ENCODE measurements at regions not wholly inside any gene's neighbourhood (a gene's known extent, or its start where the extent isn't known, plus 50 kb on each side); places are given as distances from the start of the nearest gene placed in this dataset.

- no TSS peak for BruUV-seq (replicated peaks)
- intact Hi-C loops (cut with micrococcal nuclease) (no loop called here), in situ Hi-C loops (cut with MboI) (no loop called here)
- CTCF ChIA-PET (ENCODE audit: low intra/inter-chr PET ratio), result no interaction called here
- Histone ChIP-seq H3K27ac (ENCODE audit: extremely low read depth, low read depth, low read length) (no peak overlapping the region), H3K27me3 (ENCODE audit: control insufficient read depth in 2 of 2, insufficient read depth in 2 of 2, low read length in 2 of 2) (peaks cover 34 to 54% of the 10 kb centered on the region in 2 experiments), H3K9ac (ENCODE audit: insufficient read depth in 1 of 2, low read depth in 2 of 2, low read length in 2 of 2) (no peak overlapping the region), H3K9me1 (ENCODE audit: control insufficient read depth, insufficient read depth, low read length) (no peaks in the 10 kb centered on the region), H4K20me1 (replicated peaks; ENCODE audit: control insufficient read depth, insufficient read depth, low read length) (no peaks in the 10 kb centered on the region; the same call in 1 of the 2 replicates), H3K36me3 (ENCODE audit: control insufficient read depth, insufficient read depth, low read length) (no peaks in the 10 kb centered on the region), H3K4me2 (ENCODE audit: insufficient read depth, low read length) (no peak overlapping the region), H3K4me1 (replicated peaks in 1 of 2; ENCODE audit: control insufficient read depth in 2 of 2, insufficient read depth in 2 of 2, low read length in 2 of 2) (no peaks in the 10 kb centered on the region; a peak in 1 of 5 replicates), H3K79me2 (ENCODE audit: control insufficient read depth, insufficient read depth, low read length) (no peaks in the 10 kb centered on the region), H2AFZ (ENCODE audit: low read depth, low read length) (no peak overlapping the region), H3K4me3 (no peak overlapping the region), H3K9me3 (replicated peaks; ENCODE audit: control insufficient read depth, insufficient read depth, low read depth, low read length) (no peaks in the 10 kb centered on the region)
- TF ChIP-seq RAD21 (CRISPR knock-in tag; conservative IDR thresholded peaks at IDR 0.05 in 1 of 2, IDR thresholded peaks at IDR 0.05 in 1 of 2), result no peak
- no peak for TF ChIP-seq ZNF57 (CRISPR knock-in tag; IDR thresholded peaks at IDR 0.05)
- ATAC-seq (no peak), DNase-seq (ENCODE audit: extremely low read depth in 1 of 4, low spot score in 3 of 4) (no peak), FAIRE-seq (no peak)
- 0% methylated on average over 3 of the region's 3 CpGs for WGBS (ENCODE audit: insufficient coverage, low coverage, missing lambda C conversion rate)
- POLR2A ChIA-PET, result interaction anchor here (0.6 to 1.2 kb wide), 4 partner anchors 9 to 80 kb away, joined by 3 to 7 read pairs (median 4); no protein-coding TSS in a partner anchor
Observed at GRCh38 chr6:40759264-40759663, 172.1 kb upstream of the LRFN2 start.

- no peak for DNase-seq (ENCODE audit: extremely low read depth in 1 of 4, low spot score in 3 of 4)
- no peak for FAIRE-seq
- H3K4me1 ChIP-seq (replicated peaks in 1 of 2; ENCODE audit: control insufficient read depth in 2 of 2, insufficient read depth in 2 of 2, low read length in 2 of 2), result no peaks in the 10 kb centered on the region; a peak in 1 of 5 replicates
- ChIA-PET CTCF (ENCODE audit: low intra/inter-chr PET ratio) (no interaction called here), POLR2A (interaction anchor here (0.8 kb wide), 1 partner anchor 139 kb away, joined by 3 read pairs; no protein-coding TSS in a partner anchor)
- in situ Hi-C loops (cut with MboI) (no loop called here), intact Hi-C loops (cut with micrococcal nuclease) (no loop called here)
- no peak overlapping the region for H3K4me2 ChIP-seq (ENCODE audit: insufficient read depth, low read length)
- no peak overlapping the region for H3K9ac ChIP-seq (ENCODE audit: insufficient read depth in 1 of 2, low read depth in 2 of 2, low read length in 2 of 2)
- TF ChIP-seq NFE2 (IDR thresholded peaks at IDR 0.05; ENCODE audit: low read depth) (no peak), ZNF785 (CRISPR knock-in tag; IDR thresholded peaks at IDR 0.05) (no peak), SIRT6 (IDR thresholded peaks at IDR 0.05; ENCODE audit: low read depth, low read length) (no peak), ATF6 (CRISPR knock-in tag; IDR thresholded peaks at IDR 0.05) (no peak), ARNT (IDR thresholded peaks at IDR 0.05) (no peak), SPI1 (IDR thresholded peaks at IDR 0.05; ENCODE audit: borderline replicate concordance, low read depth, low read length) (no peak), POLR2AphosphoS2 (IDR thresholded peaks at IDR 0.05; ENCODE audit: low read length) (no peak), ZNF408 (CRISPR knock-in tag; IDR thresholded peaks at IDR 0.05; ENCODE audit: low read depth) (no peak), ZNF282 (CRISPR knock-in tag; IDR thresholded peaks at IDR 0.05) (no peak), MCM7 (IDR thresholded peaks at IDR 0.05) (no peak), DLX4 (CRISPR knock-in tag; IDR thresholded peaks at IDR 0.05) (no peak), MAFG (tag; conservative IDR thresholded peaks at IDR 0.05) (no peak), NELFE (IDR thresholded peaks at IDR 0.05; ENCODE audit: insufficient read depth, insufficient read length) (no peak)
- H3K9me3 ChIP-seq (replicated peaks; ENCODE audit: control insufficient read depth, insufficient read depth, low read depth, low read length), result no peaks in the 10 kb centered on the region
- H3K36me3 ChIP-seq (ENCODE audit: control insufficient read depth, insufficient read depth, low read length), result no peaks in the 10 kb centered on the region
- H2AFZ ChIP-seq (ENCODE audit: low read depth, low read length), result no peak overlapping the region
- 0% methylated on average over 8 of the region's 8 CpGs for WGBS (ENCODE audit: insufficient coverage, low coverage, missing lambda C conversion rate)
- no peaks in the 10 kb centered on the region for H3K9me1 ChIP-seq (ENCODE audit: control insufficient read depth, insufficient read depth, low read length)
- no peak overlapping the region for H3K27ac ChIP-seq (ENCODE audit: extremely low read depth, low read depth, low read length)
- no TSS peak for BruUV-seq (replicated peaks)
- H3K79me2 ChIP-seq (ENCODE audit: control insufficient read depth, insufficient read depth, low read length), result no peaks in the 10 kb centered on the region
- no peak for ATAC-seq
- no peak overlapping the region for H3K4me3 ChIP-seq
- H4K20me1 ChIP-seq (replicated peaks; ENCODE audit: control insufficient read depth, insufficient read depth, low read length), result no peaks in the 10 kb centered on the region; the same call in 1 of the 2 replicates
- peaks cover 35 to 56% of the 10 kb centered on the region in 2 experiments for H3K27me3 ChIP-seq (ENCODE audit: control insufficient read depth in 2 of 2, insufficient read depth in 2 of 2, low read length in 2 of 2)
Observed at GRCh38 chr6:40755749-40756452, 168.7 kb upstream of the LRFN2 start.
